Lower lobe of right lung (tissue), 2 donors: ENCODE measurements at regions not wholly inside any gene's neighbourhood (a gene's known extent, or its start where the extent isn't known, plus 50 kb on each side); places are given as distances from the start of the nearest gene placed in this dataset.

Experiments used
- ATAC-seq, 2 donors: fragments of 200-7000 bp; cut with Tn5 transposase; one replicate each; pipeline ENCODE4 v1.9.1; 2020 to 2022; ENCODE audit warnings: mild to moderate bottlenecking in 2 of 2, moderate library complexity in 2 of 2
- DNase-seq: peaks from one replicate; pipeline ENCODE4 v3.0.0-alpha.2; 2020
- H3K27ac ChIP-seq: fragments of 200-600 bp; one replicate; pipeline ENCODE4 v1.8.0; 2022
- H3K27me3 ChIP-seq: fragments of 200-600 bp; one replicate; pipeline ENCODE4 v1.8.0; 2022; ENCODE audit warnings: low read depth
- H3K36me3 ChIP-seq: fragments of 200-600 bp; one replicate; pipeline ENCODE4 v1.8.0; 2022; ENCODE audit warnings: mild to moderate bottlenecking
- H3K4me1 ChIP-seq: fragments of 200-600 bp; one replicate; pipeline ENCODE4 v1.8.0; 2022
- H3K4me3 ChIP-seq: fragments of 200-600 bp; one replicate; pipeline ENCODE4 v1.8.0; 2022; ENCODE audit warnings: mild to moderate bottlenecking
- H3K9me3 ChIP-seq: fragments of 200-600 bp; one replicate; pipeline ENCODE4 v1.8.0; 2022
- intact Hi-C: fragments of 100-400 bp; cut with DNase I; formaldehyde crosslinking; loops from one replicate; pipeline ENCODE4 v1.11.0; 2022
- TF ChIP-seq, protein P1 (sequence below): fragments of 200-600 bp; IDR thresholded peaks from one replicate; pipeline ENCODE4 v1.8.0; 2022; ENCODE audit warnings: antibody characterized with exemption, mild to moderate bottlenecking
- donor health status: DM: no; HTN: yes; CAD: no; lungs with severe emphysema.

DNA sequence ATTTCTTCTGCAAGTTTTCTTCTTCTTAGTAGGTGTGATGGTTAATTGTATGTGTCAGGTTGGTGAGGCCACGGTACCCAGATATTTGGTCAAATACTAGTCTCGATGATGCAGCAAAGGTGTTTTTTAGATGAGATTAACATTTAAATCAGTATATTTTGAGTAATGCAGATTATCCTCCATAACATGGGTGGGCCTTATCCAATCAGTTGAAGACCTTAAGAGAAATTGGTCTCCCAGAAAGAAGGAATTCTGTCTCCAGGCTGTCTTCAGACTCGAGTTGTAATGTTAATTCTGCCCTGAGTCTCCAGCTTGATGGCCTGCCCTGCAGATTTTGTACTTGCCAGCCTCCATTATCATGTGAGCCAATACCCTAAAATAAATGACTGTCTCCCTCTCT is 122.5 kb upstream of the TSPAN5 start:
- intact Hi-C loops: no loop called here
- Histone ChIP-seq H3K4me3 (no peak overlapping the region), H3K4me1 (no peaks in the 10 kb centered on the region), H3K27me3 (no peaks in the 10 kb centered on the region), H3K36me3 (no peaks in the 10 kb centered on the region), H3K9me3 (no peaks in the 10 kb centered on the region), H3K27ac (no peak overlapping the region)
- no peak for DNase-seq
- no peak for ATAC-seq
- TF ChIP-seq, protein P1, sequence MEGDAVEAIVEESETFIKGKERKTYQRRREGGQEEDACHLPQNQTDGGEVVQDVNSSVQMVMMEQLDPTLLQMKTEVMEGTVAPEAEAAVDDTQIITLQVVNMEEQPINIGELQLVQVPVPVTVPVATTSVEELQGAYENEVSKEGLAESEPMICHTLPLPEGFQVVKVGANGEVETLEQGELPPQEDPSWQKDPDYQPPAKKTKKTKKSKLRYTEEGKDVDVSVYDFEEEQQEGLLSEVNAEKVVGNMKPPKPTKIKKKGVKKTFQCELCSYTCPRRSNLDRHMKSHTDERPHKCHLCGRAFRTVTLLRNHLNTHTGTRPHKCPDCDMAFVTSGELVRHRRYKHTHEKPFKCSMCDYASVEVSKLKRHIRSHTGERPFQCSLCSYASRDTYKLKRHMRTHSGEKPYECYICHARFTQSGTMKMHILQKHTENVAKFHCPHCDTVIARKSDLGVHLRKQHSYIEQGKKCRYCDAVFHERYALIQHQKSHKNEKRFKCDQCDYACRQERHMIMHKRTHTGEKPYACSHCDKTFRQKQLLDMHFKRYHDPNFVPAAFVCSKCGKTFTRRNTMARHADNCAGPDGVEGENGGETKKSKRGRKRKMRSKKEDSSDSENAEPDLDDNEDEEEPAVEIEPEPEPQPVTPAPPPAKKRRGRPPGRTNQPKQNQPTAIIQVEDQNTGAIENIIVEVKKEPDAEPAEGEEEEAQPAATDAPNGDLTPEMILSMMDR: no peak

DNA sequence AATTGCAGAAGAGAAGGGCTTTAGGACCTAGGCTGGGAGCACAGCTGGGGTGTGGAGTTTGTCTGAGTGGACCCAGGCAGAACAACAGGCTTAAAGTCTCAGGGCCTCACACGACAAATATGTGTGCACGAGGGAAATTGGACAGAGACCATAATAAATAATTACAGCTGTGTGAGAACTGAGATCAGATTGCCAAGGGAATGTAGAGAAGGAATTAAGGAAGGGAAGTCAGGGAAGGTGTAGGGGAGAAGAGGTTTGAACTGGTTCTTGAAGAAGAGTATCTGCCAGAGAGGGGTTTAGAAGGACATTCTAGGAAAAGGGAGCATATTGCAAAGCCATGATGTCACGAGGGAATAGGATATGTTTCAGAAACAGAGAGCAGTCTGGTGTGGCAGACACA is 120.7 kb upstream of the TSPAN5 start:
- no peaks in the 10 kb centered on the region for H3K27me3 ChIP-seq
- DNase-seq: no peak
- TF ChIP-seq, protein P1: no peak
- no peaks in the 10 kb centered on the region for H3K9me3 ChIP-seq
- H3K27ac ChIP-seq: no peak overlapping the region
- no peak overlapping the region for H3K4me3 ChIP-seq
- no peaks in the 10 kb centered on the region for H3K36me3 ChIP-seq
- no peaks in the 10 kb centered on the region for H3K4me1 ChIP-seq
- intact Hi-C loops: no loop called here
- ATAC-seq: no peak

DNA sequence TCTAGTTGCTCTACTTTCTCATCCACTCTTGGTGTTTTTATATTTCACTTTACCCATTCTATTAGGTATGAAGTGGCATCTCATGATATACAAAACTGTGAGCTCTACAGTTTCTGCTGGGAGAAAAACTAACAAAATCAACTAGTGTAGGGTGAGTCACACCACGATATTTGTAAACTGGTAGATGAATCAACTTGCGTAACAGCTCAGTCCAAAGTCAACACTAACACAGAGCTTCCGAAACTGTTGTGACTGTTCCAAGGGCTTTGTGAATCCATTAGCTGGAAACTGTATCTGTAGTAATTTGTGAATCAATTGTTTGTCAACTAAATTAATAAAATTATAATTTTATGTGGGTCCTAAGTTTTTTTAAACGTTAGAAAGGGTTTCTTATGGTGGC is 119.8 kb upstream of the TSPAN5 start:
- intact Hi-C loops: no loop called here
- Histone ChIP-seq H3K4me1 (no peaks in the 10 kb centered on the region), H3K27ac (no peak overlapping the region), H3K9me3 (no peaks in the 10 kb centered on the region), H3K36me3 (no peaks in the 10 kb centered on the region), H3K27me3 (no peaks in the 10 kb centered on the region), H3K4me3 (no peak overlapping the region)
- ATAC-seq (peak in 1 of 2 donors; percentile 31), DNase-seq (no peak)
- TF ChIP-seq, protein P1: no peak

DNA sequence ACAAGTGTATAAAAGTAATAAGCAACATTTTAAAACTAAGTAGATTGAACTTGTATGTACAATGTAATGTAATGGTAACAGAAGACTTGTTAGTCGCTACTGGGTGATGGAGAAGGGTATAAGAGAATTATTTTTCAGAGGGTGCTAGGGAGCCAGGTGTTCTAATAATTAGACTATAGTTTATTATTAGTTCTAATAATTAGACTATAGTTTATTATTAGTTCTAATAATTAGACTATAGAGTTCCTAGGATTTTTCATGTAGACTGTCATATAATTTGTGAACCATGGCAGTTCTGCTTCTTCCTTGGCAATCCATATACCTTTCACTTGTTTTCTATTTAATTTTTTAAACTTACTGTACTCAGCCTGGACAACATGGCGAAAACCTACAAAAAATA is 117.3 kb upstream of the TSPAN5 start:
- DNase-seq: no peak
- TF ChIP-seq, protein P1: no peak
- intact Hi-C loops: no loop called here

DNA sequence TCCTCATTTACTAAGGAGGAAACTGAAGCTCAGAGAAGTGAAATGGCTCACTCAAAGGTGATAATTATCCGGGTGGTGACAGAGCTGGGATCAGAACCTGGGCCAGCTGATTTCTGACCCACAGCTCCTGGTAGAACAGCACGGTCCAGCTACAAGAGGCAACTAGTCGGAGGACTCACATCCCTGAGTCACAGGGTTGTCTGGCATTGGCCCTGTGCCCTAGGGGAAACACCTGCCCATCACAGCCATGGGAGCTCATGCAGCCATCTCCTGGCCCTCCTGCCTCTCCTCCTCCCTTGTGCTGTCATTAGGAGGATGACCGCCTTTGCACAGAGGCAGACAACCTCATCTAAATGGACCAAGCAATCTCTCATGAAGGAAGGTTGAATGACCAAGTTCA is 115.2 kb upstream of the TSPAN5 start:
- Histone ChIP-seq H3K4me1 (no peaks in the 10 kb centered on the region), H3K27me3 (no peaks in the 10 kb centered on the region), H3K36me3 (no peaks in the 10 kb centered on the region), H3K4me3 (no peak overlapping the region), H3K9me3 (no peaks in the 10 kb centered on the region), H3K27ac (no peak overlapping the region)
- intact Hi-C loops: no loop called here
- ATAC-seq (peak in 1 of 2 donors; percentile 11), DNase-seq (no peak)
- TF ChIP-seq, protein P1: no peak

More for the DNA sequence above, 117.3 kb upstream of the TSPAN5 start:
- ATAC-seq: no peak
- Histone ChIP-seq H3K36me3 (no peaks in the 10 kb centered on the region), H3K9me3 (no peaks in the 10 kb centered on the region), H3K27ac (no peak overlapping the region), H3K27me3 (no peaks in the 10 kb centered on the region), H3K4me3 (no peak overlapping the region), H3K4me1 (no peaks in the 10 kb centered on the region)
